Liver (tissue), 8 donors: ENCODE measurements at regions not wholly inside any gene's neighbourhood (a gene's known extent, or its start where the extent isn't known, plus 50 kb on each side); places are given as distances from the start of the nearest gene placed in this dataset.
A peak's percentile ranks its signal among the peaks of the same experiment; 100 is the strongest.

ENCODE experiments used
- DNase-seq: peaks from one replicate; pipeline ENCODE4 v3.0.0-alpha.2; 2017; ENCODE audit warnings: low spot score
- H3K27ac ChIP-seq, 2 donors: one replicate each; pipeline ENCODE4 v1.7.0; 2013; ENCODE audit warnings: inconsistent platforms in 2 of 2, low read length in 2 of 2, control low read depth in 1 of 2, low read depth in 1 of 2, mild to moderate bottlenecking in 1 of 2
- H3K27me3 ChIP-seq, 4 donors: one replicate each; pipeline versions ENCODE4 v1.6.1 to v1.7.0; 2013; ENCODE audit warnings: low read length in 3 of 4, inconsistent platforms in 1 of 4, mild to moderate bottlenecking in 1 of 4, moderate library complexity in 1 of 4; ENCODE audit not compliant: control insufficient read depth in 4 of 4, insufficient read depth in 4 of 4
- H3K36me3 ChIP-seq, 4 donors: one replicate each; pipeline versions ENCODE4 v1.6.1 to v1.7.0; 2013; ENCODE audit warnings: low read length in 3 of 4, mild to moderate bottlenecking in 3 of 4, low read depth in 1 of 4, moderate library complexity in 1 of 4; ENCODE audit not compliant: control insufficient read depth in 4 of 4, insufficient read depth in 3 of 4
- H3K4me1 ChIP-seq, 4 donors: one replicate each; pipeline versions ENCODE4 v1.6.1 to v1.7.0; 2013; ENCODE audit warnings: low read length in 3 of 4, mild to moderate bottlenecking in 3 of 4, moderate library complexity in 1 of 4; ENCODE audit not compliant: control insufficient read depth in 4 of 4, insufficient read depth in 4 of 4
- H3K4me3 ChIP-seq, 3 donors: one replicate each; pipeline versions ENCODE4 v1.6.1 to v1.7.0; 2013; ENCODE audit warnings: low read length in 3 of 3, control low read depth in 1 of 3, low read depth in 1 of 3, mild to moderate bottlenecking in 1 of 3
- H3K9ac ChIP-seq, 2 donors: one replicate each; pipeline ENCODE4 v1.7.0; 2013; ENCODE audit warnings: low read length in 2 of 2, mild to moderate bottlenecking in 2 of 2, moderate library complexity in 2 of 2, control low read depth in 1 of 2, low read depth in 1 of 2
- H3K9me3 ChIP-seq, 4 donors: one replicate each; pipeline versions ENCODE4 v1.6.1 to v1.7.0; 2013; ENCODE audit warnings: low read length in 3 of 4; ENCODE audit not compliant: control insufficient read depth in 4 of 4
- ATF3 ChIP-seq: IDR thresholded peaks from 2 replicates; pipeline ENCODE4 v1.6.1; 2016; ENCODE audit warnings: antibody characterized with exemption
- CTCF ChIP-seq: fragments of 150-350 bp; IDR thresholded peaks from 2 replicates; pipeline ENCODE4 v1.5.1; 2017; ENCODE audit warnings: improper control_type of control experiment, low read depth, low read length; ENCODE audit not compliant: missing input control
- EGR1 ChIP-seq, 2 donors: IDR thresholded peaks; 2 replicates each; pipeline ENCODE4 v1.6.1; 2016 to 2018; ENCODE audit warnings: antibody characterized with exemption in 2 of 2, low read depth in 2 of 2
- FOXA1 ChIP-seq: IDR thresholded peaks from 2 replicates; pipeline ENCODE4 v1.6.1; 2016; ENCODE audit warnings: antibody characterized with exemption
- FOXA2 ChIP-seq: IDR thresholded peaks from 2 replicates; pipeline ENCODE4 v1.6.1; 2016; ENCODE audit warnings: antibody characterized with exemption
- GABPA ChIP-seq, 2 donors: IDR thresholded peaks in 1 of 2; conservative IDR thresholded peaks in 1 of 2; 2 replicates each; pipeline ENCODE4 v1.6.1; 2016; ENCODE audit warnings: antibody characterized with exemption in 2 of 2, mild to moderate bottlenecking in 1 of 2, moderate library complexity in 1 of 2
- HNF4A ChIP-seq, 2 donors: conservative IDR thresholded peaks; 2 replicates each; pipeline ENCODE4 v1.6.1; 2016; ENCODE audit warnings: antibody characterized with exemption in 2 of 2, mild to moderate bottlenecking in 2 of 2
- HNF4G ChIP-seq: IDR thresholded peaks from 2 replicates; pipeline ENCODE4 v1.6.1; 2016; ENCODE audit warnings: antibody characterized with exemption
- JUND ChIP-seq, 2 donors: IDR thresholded peaks; 2 replicates each; pipeline ENCODE4 v1.6.1; 2016; ENCODE audit warnings: antibody characterized with exemption in 2 of 2
- MAX ChIP-seq: IDR thresholded peaks from 2 replicates; pipeline ENCODE4 v1.6.1; 2016; ENCODE audit warnings: antibody characterized with exemption
- NR2F2 ChIP-seq: IDR thresholded peaks from 2 replicates; pipeline ENCODE4 v1.6.1; 2016; ENCODE audit warnings: antibody characterized with exemption
- RAD21 ChIP-seq, 2 donors: IDR thresholded peaks; 2 replicates each; pipeline ENCODE4 v1.6.1; 2016; ENCODE audit warnings: antibody characterized with exemption in 2 of 2, mild to moderate bottlenecking in 2 of 2
- REST ChIP-seq: IDR thresholded peaks from 2 replicates; pipeline ENCODE4 v1.6.1; 2016; ENCODE audit warnings: antibody characterized with exemption, mild to moderate bottlenecking
- RXRA ChIP-seq, 2 donors: IDR thresholded peaks; 2 replicates each; pipeline ENCODE4 v1.6.1; 2017 to 2018; ENCODE audit warnings: antibody characterized with exemption in 2 of 2, mild to moderate bottlenecking in 1 of 2
- SP1 ChIP-seq: IDR thresholded peaks from 2 replicates; pipeline ENCODE4 v1.6.1; 2018; ENCODE audit warnings: antibody characterized with exemption, mild to moderate bottlenecking
- TAF1 ChIP-seq: conservative IDR thresholded peaks from 2 replicates; pipeline ENCODE4 v1.6.1; 2016; ENCODE audit warnings: antibody characterized with exemption, mild to moderate bottlenecking
- YY1 ChIP-seq: IDR thresholded peaks from 2 replicates; pipeline ENCODE4 v1.6.1; 2016; ENCODE audit warnings: antibody characterized with exemption, mild to moderate bottlenecking
- ZBTB33 ChIP-seq: IDR thresholded peaks from 2 replicates; pipeline ENCODE4 v1.6.1; 2016; ENCODE audit warnings: antibody characterized with exemption
- WGBS: extraction: QIAGEN DNeasy Blood & Tissue Kit; methylation state at CpG from one replicate; pipeline ENCODE4 v1.1.7; 2013; 5-methylcytosine and 5-hydroxymethylcytosine counted together
- donor health status: healthy.
- donor health status: healthy.
- donor health status: healthy.
- donor health status: healthy.
- donor health status: healthy.

- 91% methylated on average over 1 of the region's 1 CpG for whole genome bisulfite sequencing
- Histone ChIP-seq H3K9me3 (no peaks in the 10 kb centered on the region), H3K27me3 (no peaks in the 10 kb centered on the region), H3K9ac (no peak overlapping the region), H3K4me3 (no peak overlapping the region), H3K4me1 (no peaks in the 10 kb centered on the region), H3K36me3 (no peaks in the 10 kb centered on the region), H3K27ac (no peak overlapping the region)
- TF ChIP-seq ATF3 (no peak), CTCF (no peak)
- no peak for DNase-seq
Observed at GRCh38 chr11:37333345-37333744, 735.3 kb upstream of the RAG2 start.

GRCh38 chr11:37323843-37324242, 725.8 kb upstream of the RAG2 start:
- Histone ChIP-seq H3K36me3 (no peaks in the 10 kb centered on the region), H3K9me3 (no peaks in the 10 kb centered on the region), H3K27ac (no peak overlapping the region), H3K4me3 (no peak overlapping the region), H3K4me1 (peaks cover 0 to 20% (median 13%) of the 10 kb centered on the region in 4 donors), H3K27me3 (no peaks in the 10 kb centered on the region), H3K9ac (no peak overlapping the region)
- TF ChIP-seq ATF3 (no peak), SP1 (peak; percentile 41), NR2F2 (no peak), RXRA (IDR thresholded peaks at IDR 0.05) (peak in 1 of 2 donors; percentile 57), ZBTB33 (peak; percentile 62), HNF4A (conservative IDR thresholded peaks at IDR 0.05) (peak; percentile 81 to 85), EGR1 (IDR thresholded peaks at IDR 0.05; ENCODE audit: low read depth in 2 of 2) (no peak), FOXA1 (peak; percentile 10), TAF1 (no peak), YY1 (peak; percentile 94), CTCF (no peak), MAX (peak; percentile 73), FOXA2 (no peak), GABPA (IDR thresholded peaks at IDR 0.05 in 1 of 2, conservative IDR thresholded peaks at IDR 0.05 in 1 of 2) (no peak), RAD21 (IDR thresholded peaks at IDR 0.05) (peak; percentile 25 to 38), HNF4G (peak; percentile 20), JUND (IDR thresholded peaks at IDR 0.05) (peak in 1 of 2 donors; percentile 58), REST (peak; percentile 57)
- no peak for DNase-seq
